ENCODE measurements at regions not wholly inside any gene's neighbourhood (a gene's known extent, or its start where the extent isn't known, plus 50 kb on each side); places are given as distances from the start of the nearest gene placed in this dataset.

DNA sequence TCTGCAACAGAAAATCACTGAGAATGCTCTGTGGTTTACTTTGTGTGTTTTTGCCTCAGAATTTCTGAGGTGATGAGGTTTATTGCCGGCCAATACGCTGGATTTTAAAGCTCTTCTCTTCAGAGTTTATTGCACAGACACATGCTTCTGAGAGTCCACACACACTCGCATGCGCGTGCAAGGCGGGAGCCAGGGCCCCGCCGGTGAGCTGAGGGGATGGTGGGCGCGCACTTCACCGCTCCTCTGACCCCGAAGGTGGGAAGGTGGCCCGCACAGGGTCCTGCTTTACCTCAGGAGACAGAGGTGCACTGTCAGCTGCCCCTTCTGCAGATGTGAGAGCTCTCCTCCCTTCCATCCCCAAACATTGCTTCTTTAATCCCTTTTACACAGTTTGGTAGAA lies 158.4 kb upstream of the MAGI3 start:
- H3K27me3 ChIP-seq: peaks cover 0 to 3% (median 0%) of the 10 kb centered on the region in 7 donors
- TF ChIP-seq, protein P1, sequence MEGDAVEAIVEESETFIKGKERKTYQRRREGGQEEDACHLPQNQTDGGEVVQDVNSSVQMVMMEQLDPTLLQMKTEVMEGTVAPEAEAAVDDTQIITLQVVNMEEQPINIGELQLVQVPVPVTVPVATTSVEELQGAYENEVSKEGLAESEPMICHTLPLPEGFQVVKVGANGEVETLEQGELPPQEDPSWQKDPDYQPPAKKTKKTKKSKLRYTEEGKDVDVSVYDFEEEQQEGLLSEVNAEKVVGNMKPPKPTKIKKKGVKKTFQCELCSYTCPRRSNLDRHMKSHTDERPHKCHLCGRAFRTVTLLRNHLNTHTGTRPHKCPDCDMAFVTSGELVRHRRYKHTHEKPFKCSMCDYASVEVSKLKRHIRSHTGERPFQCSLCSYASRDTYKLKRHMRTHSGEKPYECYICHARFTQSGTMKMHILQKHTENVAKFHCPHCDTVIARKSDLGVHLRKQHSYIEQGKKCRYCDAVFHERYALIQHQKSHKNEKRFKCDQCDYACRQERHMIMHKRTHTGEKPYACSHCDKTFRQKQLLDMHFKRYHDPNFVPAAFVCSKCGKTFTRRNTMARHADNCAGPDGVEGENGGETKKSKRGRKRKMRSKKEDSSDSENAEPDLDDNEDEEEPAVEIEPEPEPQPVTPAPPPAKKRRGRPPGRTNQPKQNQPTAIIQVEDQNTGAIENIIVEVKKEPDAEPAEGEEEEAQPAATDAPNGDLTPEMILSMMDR (IDR thresholded peaks at IDR 0.05): no peak
- H3K4me3 ChIP-seq: no peak overlapping the region
- ATAC-seq: no peak
- intact Hi-C loops (cut with DNase I): no loop called here
- no peaks in the 10 kb centered on the region for H3K4me1 ChIP-seq
- H3K36me3 ChIP-seq: no peaks in the 10 kb centered on the region
- WGBS, 2 donors: 79 to 87% methylated on average over 13 of the region's 13 CpGs
- no peak for DNase-seq
- H3K27ac ChIP-seq: no peak overlapping the region
- no peaks in the 10 kb centered on the region for H3K9me3 ChIP-seq

DNA sequence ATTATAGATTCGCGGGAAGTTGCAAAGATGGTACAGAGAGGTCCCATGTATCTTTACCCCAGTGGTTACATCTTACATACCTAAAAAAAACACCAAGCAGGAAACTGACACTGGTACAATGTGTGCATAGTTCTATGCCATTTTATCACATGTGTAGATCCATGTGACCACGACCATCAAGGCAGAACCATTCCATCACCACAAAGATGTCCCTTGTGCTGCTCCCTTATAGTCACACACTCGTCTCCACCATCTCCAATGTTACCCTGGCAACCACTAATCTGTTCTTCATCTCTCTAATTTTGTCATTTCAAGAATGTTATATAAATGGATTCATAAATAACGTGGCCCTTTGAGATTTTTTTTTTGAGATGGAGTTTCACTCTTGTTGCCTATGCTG lies 156.9 kb upstream of the MAGI3 start:
- 87 to 90% methylated on average over 5 of the region's 5 CpGs for WGBS, 2 donors
- H3K4me1 ChIP-seq: no peaks in the 10 kb centered on the region
- intact Hi-C loops (cut with DNase I): no loop called here
- peaks cover 0 to 3% (median 0%) of the 10 kb centered on the region in 7 donors for H3K27me3 ChIP-seq
- H3K36me3 ChIP-seq: no peaks in the 10 kb centered on the region
- TF ChIP-seq, protein P1 (IDR thresholded peaks at IDR 0.05): no peak
- no peaks in the 10 kb centered on the region for H3K9me3 ChIP-seq
- ATAC-seq (no peak), DNase-seq (no peak)
- H3K27ac ChIP-seq: no peak overlapping the region
- no peak overlapping the region for H3K4me3 ChIP-seq

DNA sequence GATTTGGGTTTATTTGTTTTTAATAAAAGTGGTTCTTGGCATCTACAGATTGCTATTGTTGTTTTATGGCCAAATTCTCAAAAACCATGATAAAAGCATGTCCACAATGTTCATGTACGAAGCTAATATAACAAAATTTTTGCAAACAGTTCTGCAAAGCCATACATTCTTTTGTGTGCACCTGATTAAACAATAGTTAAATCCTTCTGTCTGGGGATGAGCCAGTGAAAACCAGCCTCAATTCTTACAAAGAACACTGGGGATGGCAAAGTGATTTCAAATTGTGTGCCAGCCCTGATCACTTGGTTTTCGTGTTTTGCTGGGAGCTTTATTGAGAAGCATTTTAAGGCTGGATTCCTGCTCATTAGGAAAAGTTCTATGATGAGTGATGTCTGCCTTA lies 149.1 kb upstream of the MAGI3 start:
- no peaks in the 10 kb centered on the region for H3K4me1 ChIP-seq
- no peaks in the 10 kb centered on the region for H3K9me3 ChIP-seq
- WGBS, 2 donors: 46 to 85% methylated on average over 2 of the region's 2 CpGs
- H3K36me3 ChIP-seq: no peaks in the 10 kb centered on the region
- ATAC-seq (no peak), DNase-seq (no peak)
- no peak overlapping the region for H3K27ac ChIP-seq
- TF ChIP-seq, protein P1 (IDR thresholded peaks at IDR 0.05): no peak
- H3K27me3 ChIP-seq: no peaks in the 10 kb centered on the region
- intact Hi-C loops (cut with DNase I): no loop called here
- H3K4me3 ChIP-seq: no peak overlapping the region

DNA sequence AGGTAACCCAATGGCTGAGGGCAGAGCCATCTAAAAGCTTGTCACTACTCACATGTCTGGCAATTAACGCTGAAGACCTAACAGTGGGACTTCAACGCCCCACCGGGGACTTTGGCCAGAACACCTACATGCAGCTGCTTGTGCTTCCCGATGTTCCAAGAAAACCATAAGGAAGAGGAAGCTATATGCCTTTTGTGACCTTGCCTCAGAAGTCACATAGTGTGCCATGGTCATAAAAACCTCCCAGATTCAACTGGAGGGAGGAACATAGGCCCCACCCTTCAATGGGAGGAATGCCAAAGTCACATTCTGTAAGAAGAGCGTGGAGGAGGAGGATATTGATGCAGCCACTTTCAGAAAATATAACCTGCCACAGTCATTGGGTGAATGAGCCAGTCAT lies 147.8 kb upstream of the MAGI3 start:
- DNase-seq (no peak), ATAC-seq (no peak)
- H3K36me3 ChIP-seq: no peaks in the 10 kb centered on the region
- H3K9me3 ChIP-seq: no peaks in the 10 kb centered on the region
- TF ChIP-seq, protein P1 (IDR thresholded peaks at IDR 0.05): no peak
- no peaks in the 10 kb centered on the region for H3K4me1 ChIP-seq
- H3K27ac ChIP-seq: no peak overlapping the region
- no peaks in the 10 kb centered on the region for H3K27me3 ChIP-seq
- no peak overlapping the region for H3K4me3 ChIP-seq
- WGBS, 2 donors: 54 to 57% methylated on average over 5 of the region's 5 CpGs
- intact Hi-C loops (cut with DNase I): no loop called here

DNA sequence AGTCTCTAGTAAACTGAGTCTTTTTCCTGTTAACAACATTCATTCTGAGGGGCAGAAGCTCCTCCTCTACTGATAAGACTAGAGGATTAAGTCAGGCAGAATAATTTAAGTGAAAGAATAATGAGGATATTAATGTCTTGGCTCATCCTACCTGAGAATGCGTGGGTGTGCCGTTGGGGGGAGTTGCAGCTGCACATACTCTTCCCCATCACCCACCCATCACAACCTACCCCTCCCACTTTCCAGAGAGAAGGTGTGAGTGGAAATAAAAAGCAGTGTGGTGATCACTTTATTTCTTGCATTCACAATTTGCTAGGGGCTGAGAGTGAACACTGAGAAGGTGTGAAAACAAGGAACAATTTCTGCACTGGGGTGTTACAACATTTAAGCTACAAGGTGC lies 146.8 kb upstream of the MAGI3 start:
- ATAC-seq: no peak
- no peak for DNase-seq
- 69 to 75% methylated on average over 2 of the region's 2 CpGs for WGBS, 2 donors
- intact Hi-C loops (cut with DNase I): no loop called here
- no peaks in the 10 kb centered on the region for H3K4me1 ChIP-seq
- H3K36me3 ChIP-seq: no peaks in the 10 kb centered on the region
- no peak overlapping the region for H3K27ac ChIP-seq
- no peak overlapping the region for H3K4me3 ChIP-seq
- no peaks in the 10 kb centered on the region for H3K27me3 ChIP-seq
- TF ChIP-seq, protein P1 (IDR thresholded peaks at IDR 0.05): no peak
- no peaks in the 10 kb centered on the region for H3K9me3 ChIP-seq

All from heart right ventricle (tissue), 16 donors.